OCI-M1 (cell line): ENCODE measurements at regions not wholly inside any gene's neighbourhood (a gene's known extent, or its start where the extent isn't known, plus 50 kb on each side); places are given as distances from the start of the nearest gene placed in this dataset.

Experiments
- DNase-seq: peaks from one replicate; lab custom pipeline; 2025; lab: John Stamatoyannopoulos, UW

DNA sequence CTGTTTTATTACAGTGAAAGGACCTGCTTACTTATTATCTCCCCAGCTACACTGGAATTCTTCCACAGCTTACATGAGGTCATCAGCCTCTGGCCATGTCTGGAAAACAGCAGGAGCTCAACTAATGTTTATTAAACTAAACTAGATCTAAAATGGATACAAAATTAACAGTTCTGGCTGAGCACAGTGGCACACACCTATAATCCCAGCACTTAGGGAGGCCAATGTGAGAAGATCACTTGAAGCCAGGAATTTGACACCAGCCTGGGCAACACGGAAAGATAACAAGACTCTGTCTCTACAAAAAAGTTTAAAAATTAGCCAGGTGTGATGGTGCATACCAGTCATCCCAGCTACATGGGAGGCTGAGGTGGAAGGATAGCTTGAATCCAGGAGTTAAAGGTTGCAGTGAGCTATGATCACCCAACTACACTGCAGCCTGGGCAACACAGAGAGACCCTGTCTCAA is 220.8 kb upstream of the MARCKS start:
- DNase-seq: no peak

DNA sequence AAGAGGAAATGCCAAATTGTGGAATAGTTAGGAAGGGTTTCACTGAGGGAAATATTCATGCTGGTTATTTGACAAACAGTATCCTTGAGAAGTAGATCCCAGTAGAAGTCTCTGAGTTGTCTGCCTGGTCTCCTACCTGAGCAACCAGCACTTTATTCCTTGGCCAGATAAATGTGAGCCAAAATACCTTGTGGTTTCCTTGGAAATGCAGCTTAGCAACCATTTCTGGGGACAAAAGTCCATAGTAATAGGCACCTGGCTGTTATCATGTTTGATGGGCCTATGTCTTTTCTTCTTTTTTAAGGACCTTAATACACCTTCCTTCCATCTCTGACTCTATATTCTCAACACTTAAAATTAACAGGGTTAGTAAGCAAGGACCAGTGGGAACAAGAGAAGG is 217.1 kb upstream of the MARCKS start:
- DNase-seq: no peak

DNA sequence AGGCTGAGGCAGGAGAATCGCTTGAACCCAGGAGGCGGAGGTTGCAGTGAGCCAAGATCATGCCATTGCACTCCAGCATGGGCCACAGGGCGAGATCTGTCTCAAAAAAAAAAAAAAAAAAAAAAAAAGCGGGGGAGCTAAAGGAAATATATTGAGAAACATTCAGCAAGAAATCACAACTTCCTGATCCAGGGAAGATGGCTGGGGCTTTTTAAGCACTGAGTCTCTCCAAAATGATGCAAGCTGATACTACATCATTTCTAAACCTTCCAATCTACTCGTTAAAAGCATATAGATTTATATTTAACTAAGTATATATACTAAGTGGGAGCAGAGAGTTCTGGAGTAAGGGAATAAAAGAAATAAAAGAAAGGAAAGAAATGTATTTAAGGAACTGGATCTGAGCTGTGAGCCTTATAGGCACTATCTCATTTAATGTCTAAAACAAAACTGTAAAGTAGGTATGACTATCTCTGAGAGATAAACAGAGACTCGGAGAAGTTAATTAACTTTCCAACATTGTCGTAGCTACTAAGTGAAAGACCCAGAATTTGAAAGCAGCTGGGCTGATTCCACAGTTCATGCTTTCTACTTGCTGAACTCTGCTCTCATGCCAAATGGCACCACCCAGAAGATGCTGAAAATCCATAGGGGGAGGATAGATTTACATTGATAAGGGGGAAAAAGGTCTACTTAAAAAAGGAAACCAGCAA is 215.0 kb upstream of the MARCKS start:
- DNase-seq: no peak

DNA sequence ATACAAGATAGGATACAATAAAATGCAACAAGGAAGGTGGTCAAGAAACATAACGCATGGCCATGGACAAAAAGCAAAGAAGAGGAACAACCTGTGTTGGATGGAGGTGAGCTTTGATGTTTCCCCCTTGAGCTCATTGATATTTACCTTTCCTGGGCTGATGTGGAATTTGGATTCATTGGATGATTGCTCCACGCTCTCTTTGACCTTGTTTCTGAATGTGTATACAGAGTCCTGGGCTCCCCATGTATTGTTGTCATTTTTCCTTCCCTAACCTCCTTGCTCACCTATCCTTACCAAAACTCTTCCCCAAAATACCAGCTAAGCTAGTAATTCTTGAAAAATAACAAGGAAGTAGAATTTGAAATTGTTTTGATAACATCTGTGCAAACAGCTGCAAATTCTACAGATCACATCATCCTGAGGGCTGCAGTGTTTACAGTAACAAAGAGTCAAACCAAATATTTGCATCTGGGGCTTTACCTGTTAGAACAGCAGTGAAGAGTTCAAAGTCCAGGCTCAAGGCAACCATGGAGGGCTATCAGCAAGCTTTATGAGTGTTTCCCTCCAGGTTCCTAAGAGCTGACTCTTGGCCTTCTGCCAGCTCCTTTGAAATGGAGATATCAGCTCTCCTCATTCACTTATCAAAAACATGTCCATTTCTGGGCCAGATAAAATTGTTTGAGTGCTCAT is 214.3 kb upstream of the MARCKS start:
- peak; percentile 87 for DNase-seq

DNA sequence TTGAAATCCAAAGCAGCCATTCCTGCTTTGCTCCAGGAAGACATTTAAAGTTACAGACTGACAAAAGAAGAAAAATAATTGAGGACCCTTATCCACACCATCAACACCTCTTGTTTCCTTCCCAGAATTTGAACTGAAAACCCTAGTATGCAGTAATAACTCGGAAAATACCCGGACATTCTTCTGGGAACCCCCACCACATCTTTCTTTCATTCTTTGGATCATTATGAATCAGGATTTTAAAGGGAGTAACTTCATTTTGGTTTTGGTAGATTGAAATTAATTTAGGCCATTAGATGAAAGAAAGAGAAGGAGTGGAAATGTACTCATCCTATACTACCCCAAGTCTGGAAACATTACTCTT is 213.8 kb upstream of the MARCKS start:
- no peak for DNase-seq

DNA sequence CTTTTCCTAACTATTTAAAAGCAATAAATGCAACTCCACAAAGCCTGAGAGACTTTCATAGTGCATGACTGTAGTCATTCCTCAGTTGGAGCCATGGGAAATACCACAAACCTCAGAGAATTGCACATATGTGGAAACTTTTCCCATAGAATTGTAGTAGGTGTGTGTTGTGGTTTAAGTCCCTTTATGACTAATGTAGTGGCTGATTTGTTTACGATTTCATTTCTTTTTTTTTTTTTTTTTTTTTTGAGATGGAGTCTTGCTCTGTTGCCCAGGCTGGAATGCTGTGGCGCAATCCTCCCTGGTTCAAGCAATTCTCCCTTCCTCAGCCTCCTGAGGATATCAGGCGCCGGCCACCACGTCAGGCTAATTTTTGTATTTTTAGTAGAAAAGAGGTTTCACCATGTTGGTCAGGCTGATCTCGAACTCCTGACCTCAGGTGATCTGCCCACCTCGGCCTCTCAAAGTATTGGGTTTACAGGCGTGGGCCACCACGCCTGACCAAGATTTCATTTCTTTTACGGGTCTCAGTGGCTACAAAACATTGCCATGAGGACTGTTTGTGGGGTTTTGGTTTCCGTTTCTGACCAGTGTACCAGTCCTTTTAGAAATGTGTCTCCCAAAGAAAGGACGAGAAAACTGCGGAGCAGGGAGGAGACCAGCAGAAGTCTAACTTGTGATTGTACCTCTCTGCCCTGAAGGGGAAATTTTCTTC is 212.1 kb upstream of the MARCKS start:
- no peak for DNase-seq

DNA sequence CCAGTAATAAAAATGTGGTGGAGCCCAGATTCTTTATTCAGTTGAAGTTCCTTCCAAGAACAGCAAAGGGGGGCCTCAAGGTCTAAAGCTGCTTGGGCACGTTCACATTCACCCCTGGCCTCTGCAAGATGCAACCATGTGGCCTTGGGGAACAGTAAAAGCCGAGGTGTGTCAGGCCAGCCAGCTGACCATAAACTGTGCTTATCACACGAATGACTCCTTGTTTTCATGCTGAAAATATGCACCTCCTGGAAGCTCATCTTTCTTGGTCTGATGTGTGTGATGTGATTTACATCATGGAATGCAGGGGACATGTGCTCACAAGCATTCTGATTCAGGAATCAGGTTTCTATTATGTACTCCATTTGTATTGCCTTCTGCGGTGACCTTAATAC is 211.6 kb upstream of the MARCKS start:
- DNase-seq: no peak

DNA sequence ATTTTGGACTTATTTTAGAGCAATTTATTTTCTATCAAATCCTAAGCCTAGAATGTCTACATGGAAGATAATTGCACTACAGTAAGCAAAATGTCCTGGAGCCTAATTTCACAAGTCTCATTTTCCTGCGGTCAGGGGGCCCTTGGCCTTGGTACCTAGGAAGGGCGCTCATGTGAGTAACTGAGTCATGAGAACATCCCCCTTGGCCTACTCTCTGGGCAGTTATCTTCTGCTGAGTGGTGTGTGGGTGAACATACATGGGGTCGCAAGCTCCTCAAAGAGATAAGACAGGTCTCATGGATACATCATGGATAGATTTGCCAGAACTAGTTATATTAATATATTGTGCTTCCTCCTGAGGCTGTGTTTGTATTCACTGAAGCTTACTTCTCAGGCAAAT is 211.2 kb upstream of the MARCKS start:
- DNase-seq: no peak

DNA sequence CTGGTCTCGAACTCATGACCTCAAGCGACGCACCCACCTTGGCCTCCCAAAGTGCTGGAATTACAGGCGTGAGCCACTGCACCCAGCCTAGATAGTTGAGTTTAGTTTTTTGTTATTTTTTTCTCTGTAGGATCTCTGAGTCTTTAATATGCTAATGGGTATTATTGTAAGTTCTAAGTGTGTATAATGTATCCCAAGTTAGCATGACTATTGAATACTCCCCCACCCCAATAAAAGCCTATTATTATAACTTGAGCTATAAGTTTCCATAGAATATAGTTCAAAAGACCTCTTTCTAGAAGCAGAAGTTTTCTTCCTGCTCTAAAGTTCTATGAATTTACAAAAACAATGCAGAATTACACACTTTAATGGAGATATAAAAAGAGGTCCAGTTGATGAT is 210.4 kb upstream of the MARCKS start:
- DNase-seq: no peak

DNA sequence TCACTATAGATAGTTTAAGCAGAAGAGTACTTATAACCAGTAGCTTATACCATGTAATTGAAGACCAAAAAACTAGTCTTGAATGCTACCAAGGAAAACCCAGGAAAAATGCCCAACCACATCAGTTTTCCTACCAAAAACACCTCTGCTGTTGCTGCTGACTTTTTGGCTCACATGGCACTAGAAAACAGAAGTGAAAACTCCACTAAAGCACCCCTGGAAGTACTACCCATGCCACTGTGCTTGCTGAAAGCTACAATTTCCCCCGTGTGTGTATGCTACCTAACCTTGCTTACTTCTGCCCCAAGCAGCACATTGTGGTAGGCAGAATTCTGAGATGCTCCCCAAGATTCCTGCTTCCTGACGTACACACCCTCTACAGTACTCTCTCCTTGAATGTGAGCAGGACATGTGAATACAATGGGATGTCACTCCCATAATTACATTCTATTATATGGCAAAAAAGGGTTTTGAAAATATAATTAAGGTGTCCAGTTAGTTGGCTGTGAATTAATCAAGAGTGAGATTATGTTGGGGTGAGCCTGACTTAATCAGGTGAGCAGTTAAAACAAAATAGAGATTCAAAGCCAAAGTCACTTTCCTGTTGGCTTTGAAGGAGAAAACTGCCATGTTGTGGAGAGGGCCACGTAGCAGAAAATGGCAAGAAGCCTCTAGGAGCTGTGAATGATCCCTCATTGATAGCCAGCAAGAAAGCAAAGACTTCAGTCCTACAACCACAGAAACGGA is 209.8 kb upstream of the MARCKS start:
- DNase-seq: no peak

DNA sequence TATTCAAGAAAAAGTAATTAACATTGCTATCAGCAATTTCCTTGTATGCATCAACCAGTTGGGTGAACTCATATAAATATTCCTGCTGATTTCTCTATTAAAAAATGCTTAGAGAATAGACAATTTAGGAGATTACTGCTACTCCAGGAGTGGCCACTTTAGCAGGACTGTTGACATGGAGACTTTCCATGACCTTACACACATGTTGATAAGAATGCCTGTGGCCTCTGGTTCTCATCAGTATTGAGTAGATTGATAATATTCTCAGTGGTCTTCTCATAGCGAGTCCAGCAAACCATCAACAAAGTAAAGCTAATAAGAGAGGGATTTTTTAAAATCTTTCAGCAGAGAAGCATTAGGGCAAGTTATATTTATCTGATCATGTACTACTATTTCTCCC is 208.4 kb upstream of the MARCKS start:
- no peak for DNase-seq

DNA sequence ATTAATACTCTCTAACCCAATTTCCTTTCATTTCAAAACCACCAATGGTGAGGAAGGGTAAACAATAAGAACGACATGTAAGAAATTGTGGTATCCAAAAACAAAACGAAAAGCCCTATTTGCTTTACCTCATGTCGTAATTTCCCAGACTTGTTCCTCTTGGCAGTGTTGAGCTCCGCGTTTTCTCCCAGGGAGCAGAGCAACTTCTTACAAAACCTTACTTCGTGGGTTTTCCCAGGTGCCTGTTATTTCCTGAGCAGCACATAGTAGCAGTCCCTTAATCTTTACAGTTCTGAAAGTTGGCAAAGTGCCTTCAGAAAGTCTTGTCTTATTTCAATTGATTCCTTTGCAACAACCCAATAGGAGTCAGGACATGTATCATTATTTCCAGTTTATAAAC is 207.9 kb upstream of the MARCKS start:
- no peak for DNase-seq

DNA sequence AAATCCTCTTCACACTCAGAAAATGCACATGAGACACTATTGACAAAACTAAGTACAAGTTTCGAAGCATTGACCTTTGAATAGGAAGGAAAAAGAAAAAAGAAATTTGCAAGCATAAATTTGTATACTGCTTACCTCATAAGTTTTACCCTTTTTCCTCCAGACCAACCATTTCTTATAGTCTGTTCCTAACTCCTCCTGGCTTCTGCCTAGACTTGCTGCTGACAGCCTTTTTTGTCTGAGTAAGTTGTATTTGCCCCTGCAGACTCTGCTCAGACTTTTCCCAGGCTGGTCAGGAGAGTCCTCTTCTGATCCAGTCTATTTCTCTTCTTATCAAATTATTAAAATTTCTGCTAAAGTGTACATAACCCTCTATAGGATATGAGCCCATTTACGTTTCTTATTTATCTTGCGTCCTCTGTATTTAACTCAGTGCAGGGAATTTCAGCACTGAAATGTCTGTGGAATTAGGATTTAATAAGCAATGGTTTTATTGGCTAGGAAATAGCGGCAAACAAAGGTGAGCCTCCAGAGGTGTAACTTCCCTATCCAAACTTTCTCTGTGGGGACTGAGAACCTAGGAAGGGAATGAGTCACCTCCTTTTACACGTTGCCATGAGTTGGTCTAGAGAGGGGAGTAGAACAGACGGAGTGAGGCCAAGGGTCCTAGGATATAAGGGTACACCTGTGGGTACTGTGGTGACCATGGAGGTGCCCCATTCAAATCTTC is 207.1 kb upstream of the MARCKS start:
- no peak for DNase-seq

DNA sequence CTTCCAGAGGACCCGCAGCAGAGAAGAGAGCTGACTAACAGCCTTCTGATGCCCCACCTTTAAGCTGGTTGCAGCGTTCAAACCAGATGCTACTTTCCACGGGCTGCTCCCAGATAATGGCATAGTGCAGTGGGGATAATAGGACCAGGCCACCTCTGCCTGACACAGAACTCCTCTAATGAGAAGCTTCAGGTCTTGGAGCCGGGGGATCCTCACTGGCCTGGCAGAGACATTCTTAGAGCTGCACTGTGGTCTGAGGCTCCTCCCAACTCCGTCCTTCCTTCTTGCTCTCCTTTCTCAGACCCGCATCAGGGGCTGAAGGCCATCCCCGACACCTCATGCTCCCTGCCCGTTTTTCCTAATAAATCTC is 206.6 kb upstream of the MARCKS start:
- no peak for DNase-seq

DNA sequence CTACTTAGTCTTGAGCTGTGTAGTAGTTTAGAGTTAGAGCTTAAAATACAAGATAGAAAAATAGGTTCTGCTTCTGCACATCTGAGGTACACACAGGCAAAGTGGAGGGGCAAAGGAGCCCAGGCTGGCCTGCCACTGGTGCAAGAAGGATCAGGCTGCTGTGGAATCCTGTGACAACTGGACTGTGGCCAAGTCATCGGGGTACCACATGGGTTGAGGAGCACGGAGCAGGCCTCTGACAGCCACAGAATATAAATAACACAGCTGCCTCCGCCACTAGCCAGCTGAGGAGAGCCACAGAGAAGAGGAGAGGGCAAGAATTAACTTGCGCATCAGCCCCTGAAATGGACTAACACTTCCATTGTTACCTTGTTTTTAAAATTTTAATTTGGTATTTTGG is 206.0 kb upstream of the MARCKS start:
- DNase-seq: no peak

DNA sequence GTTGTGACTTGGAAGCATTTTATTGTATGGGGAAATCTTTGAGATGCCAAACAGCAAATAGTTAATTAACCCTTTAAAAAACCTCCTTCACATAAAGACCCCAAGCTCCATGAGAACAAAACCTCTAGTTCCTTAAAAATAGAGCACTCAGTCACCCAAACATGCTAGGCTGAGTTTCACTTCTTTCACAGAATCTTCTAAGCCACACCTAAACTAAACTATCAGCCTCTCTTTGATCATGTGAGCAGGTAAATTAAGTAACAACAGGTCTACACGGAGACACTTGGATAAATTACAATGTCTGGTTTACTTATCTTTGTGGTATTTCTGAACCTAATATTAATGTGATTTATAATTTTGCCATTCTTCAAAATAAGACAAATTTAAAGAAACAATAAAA is 205.2 kb upstream of the MARCKS start:
- no peak for DNase-seq

DNA sequence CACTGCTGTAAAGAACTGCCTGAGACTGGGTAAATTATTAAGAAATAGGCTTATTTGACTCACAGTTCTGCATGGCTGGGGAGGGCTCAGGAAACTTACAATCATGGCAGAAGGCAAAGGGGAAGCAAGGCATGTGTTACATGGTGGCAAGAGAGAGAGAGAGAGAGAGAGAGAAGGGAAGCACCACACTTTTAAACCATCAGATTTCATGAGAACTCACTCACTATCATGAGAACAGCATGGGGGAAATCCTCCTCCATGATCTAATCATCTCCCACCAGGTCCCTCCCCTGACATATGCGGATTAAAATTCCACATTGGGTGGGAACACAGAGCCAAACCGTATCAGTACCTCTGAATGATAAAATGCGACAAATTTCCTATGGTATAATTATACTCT is 203.9 kb upstream of the MARCKS start:
- DNase-seq: no peak

DNA sequence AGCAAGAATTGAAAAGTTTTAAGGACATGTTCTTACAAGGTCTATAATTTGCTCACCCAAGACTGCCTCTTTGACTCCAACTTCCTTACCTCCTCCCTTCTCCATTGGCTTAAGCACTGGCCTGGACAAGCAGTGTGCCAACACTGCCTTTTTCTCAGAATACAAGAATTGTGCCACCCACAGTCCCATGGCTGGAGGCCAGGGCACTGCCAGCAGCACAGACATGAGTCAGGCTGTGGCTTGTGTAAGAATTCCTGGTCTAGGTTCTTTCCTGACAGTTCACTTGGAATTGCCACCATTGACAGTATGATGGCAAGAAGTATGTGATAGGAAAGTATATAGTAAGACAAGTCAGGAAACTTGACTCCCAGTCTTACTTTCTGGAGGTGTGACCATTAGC is 202.7 kb upstream of the MARCKS start:
- no peak for DNase-seq

DNA sequence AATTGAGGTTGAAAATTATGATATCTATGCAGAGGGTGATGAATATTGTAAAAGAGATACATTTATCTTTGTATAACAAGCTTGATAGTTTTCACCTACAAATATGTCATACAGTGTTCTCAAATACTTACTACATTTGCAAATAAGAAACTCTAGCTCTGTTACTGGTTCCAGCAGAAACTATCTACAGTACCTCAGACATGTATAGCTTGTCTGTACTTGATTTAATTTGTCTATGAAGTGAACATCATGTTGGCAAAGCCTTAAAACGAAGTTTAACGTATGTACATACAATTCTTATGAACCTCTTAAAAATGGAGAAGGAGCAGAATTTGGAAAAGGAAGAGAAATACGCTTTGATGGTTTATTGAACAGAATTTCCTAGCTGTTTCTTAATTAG is 201.4 kb upstream of the MARCKS start:
- no peak for DNase-seq

DNA sequence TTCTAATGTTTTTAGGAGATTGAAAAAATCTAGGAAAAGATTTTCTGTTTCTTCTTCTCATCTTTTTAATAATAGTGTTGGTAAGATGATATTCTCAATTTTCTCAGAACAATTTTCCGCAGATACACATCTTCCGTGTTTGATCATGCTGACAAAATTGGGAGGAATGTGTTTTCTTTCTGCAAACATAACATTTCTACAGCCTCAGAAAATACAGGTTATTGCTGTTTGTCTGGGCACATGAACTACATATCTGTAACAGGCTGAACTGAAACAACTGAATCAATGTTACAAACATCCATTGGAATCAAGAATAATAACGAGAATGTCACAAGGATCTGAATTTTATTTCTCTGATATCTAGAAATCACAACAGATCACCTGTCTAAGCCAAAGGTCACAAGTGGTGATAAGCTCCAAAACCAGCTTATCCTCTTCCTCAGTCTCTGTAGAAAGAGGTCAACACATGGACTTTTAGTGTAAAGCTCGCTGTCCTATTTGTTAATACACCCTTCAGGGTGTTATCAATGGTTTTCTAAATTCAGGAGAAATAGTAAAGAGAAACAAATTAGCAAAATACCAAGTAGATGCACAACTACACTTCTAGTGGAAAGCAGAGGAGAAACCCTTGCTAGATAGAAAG is 197.3 kb upstream of the MARCKS start:
- no peak for DNase-seq

DNA sequence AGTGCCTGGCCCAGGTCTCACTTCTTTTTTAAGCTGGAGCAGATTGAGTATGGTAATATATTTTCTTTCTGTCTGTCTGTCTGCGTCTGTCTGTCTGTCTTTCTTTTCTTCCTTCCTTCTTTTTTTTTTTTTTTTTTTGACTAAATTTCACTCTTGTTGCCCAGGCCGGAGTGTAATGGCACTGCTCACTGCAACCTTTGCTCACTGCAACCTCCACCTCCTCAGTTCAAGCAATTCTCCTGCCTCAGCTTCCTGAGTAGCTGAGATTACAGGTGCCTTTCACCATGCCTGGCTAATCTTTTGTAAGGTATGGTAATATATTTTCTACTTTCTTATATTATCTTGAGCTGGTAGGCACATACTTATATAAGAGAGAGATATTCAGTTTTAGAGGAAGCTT is 196.3 kb upstream of the MARCKS start:
- DNase-seq: no peak
